ENCODE measurements at regions not wholly inside any gene's neighbourhood (a gene's known extent, or its start where the extent isn't known, plus 50 kb on each side); places are given as distances from the start of the nearest gene placed in this dataset.

DNA sequence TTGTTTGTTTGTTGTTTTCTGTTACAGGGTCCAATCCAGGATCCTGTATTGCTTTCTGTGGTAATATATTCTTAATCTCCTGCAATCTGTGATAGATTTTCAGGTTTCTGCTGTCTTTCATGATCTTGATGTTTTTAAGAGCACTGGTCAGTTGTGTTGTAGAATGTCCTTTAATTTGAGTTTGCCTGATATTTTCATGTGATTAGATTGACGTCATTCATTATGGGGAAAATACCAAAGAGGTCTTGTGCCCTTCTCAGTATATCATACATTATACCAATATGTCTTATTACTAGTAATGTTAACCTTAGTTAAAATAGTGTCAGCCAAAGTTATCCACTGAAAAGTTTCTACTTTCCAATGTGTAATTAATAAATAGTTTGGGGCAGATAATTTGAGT, 929.3 kb downstream of the PCDH19 start:
- TF ChIP-seq POLR2A (IDR thresholded peaks at IDR 0.05), result no peak
- TF ChIP-seq, protein P1, sequence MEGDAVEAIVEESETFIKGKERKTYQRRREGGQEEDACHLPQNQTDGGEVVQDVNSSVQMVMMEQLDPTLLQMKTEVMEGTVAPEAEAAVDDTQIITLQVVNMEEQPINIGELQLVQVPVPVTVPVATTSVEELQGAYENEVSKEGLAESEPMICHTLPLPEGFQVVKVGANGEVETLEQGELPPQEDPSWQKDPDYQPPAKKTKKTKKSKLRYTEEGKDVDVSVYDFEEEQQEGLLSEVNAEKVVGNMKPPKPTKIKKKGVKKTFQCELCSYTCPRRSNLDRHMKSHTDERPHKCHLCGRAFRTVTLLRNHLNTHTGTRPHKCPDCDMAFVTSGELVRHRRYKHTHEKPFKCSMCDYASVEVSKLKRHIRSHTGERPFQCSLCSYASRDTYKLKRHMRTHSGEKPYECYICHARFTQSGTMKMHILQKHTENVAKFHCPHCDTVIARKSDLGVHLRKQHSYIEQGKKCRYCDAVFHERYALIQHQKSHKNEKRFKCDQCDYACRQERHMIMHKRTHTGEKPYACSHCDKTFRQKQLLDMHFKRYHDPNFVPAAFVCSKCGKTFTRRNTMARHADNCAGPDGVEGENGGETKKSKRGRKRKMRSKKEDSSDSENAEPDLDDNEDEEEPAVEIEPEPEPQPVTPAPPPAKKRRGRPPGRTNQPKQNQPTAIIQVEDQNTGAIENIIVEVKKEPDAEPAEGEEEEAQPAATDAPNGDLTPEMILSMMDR (IDR thresholded peaks at IDR 0.05), result no peak
